ENCODE measurements at regions not wholly inside any gene's neighbourhood (a gene's known extent, or its start where the extent isn't known, plus 50 kb on each side); places are given as distances from the start of the nearest gene placed in this dataset.

- Histone ChIP-seq H3K27ac (ENCODE audit: low read length) (no peak overlapping the region), H3K9ac (ENCODE audit: low read length in 2 of 2) (no peak overlapping the region), H3K4me1 (ENCODE audit: control insufficient read depth, insufficient read depth, low read length) (peaks cover 11% of the 10 kb centered on the region), H3K4me3 (ENCODE audit: low read length in 2 of 2) (peak overlapping the region in 1 of 2 donors; percentile 3), H3K27me3 (ENCODE audit: control insufficient read depth in 1 of 2, insufficient read depth in 2 of 2, low read length in 2 of 2) (no peaks in the 10 kb centered on the region), H3K36me3 (ENCODE audit: control insufficient read depth in 2 of 2, insufficient read depth in 2 of 2, low read length in 2 of 2) (no peaks in the 10 kb centered on the region), H3K9me3 (ENCODE audit: control insufficient read depth in 2 of 2, low read length in 2 of 2) (no peaks in the 10 kb centered on the region)
Measured at GRCh38 chr10:10821926-10822325, 195.7 kb upstream of the CELF2 start.

- Histone ChIP-seq H3K9me3 (ENCODE audit: control insufficient read depth in 2 of 2, low read length in 2 of 2) (no peaks in the 10 kb centered on the region), H3K4me1 (ENCODE audit: control insufficient read depth, insufficient read depth, low read length) (peaks cover 11% of the 10 kb centered on the region), H3K4me3 (ENCODE audit: low read length in 2 of 2) (peak overlapping the region; percentile 2 to 47), H3K36me3 (ENCODE audit: control insufficient read depth in 2 of 2, insufficient read depth in 2 of 2, low read length in 2 of 2) (no peaks in the 10 kb centered on the region), H3K27me3 (ENCODE audit: control insufficient read depth in 1 of 2, insufficient read depth in 2 of 2, low read length in 2 of 2) (no peaks in the 10 kb centered on the region), H3K27ac (ENCODE audit: low read length) (peak overlapping the region; percentile 58), H3K9ac (ENCODE audit: low read length in 2 of 2) (no peak overlapping the region)
Measured at GRCh38 chr10:10824591-10825148, 193.0 kb upstream of the CELF2 start.

GRCh38 chr10:10826125-10826524 lies 191.5 kb upstream of the CELF2 start:
- Histone ChIP-seq H3K9ac (ENCODE audit: low read length in 2 of 2) (no peak overlapping the region), H3K36me3 (ENCODE audit: control insufficient read depth in 2 of 2, insufficient read depth in 2 of 2, low read length in 2 of 2) (no peaks in the 10 kb centered on the region), H3K27me3 (ENCODE audit: control insufficient read depth in 1 of 2, insufficient read depth in 2 of 2, low read length in 2 of 2) (no peaks in the 10 kb centered on the region), H3K9me3 (ENCODE audit: control insufficient read depth in 2 of 2, low read length in 2 of 2) (no peaks in the 10 kb centered on the region), H3K27ac (ENCODE audit: low read length) (no peak overlapping the region), H3K4me1 (ENCODE audit: control insufficient read depth, insufficient read depth, low read length) (peaks cover 11% of the 10 kb centered on the region), H3K4me3 (ENCODE audit: low read length in 2 of 2) (no peak overlapping the region)

GRCh38 chr10:10828623-10829022 lies 189.0 kb upstream of the CELF2 start:
- no peak overlapping the region for H3K9ac ChIP-seq (ENCODE audit: low read length in 2 of 2)
- no peaks in the 10 kb centered on the region for H3K27me3 ChIP-seq (ENCODE audit: control insufficient read depth in 1 of 2, insufficient read depth in 2 of 2, low read length in 2 of 2)
- no peak overlapping the region for H3K4me3 ChIP-seq (ENCODE audit: low read length in 2 of 2)
- no peak overlapping the region for H3K27ac ChIP-seq (ENCODE audit: low read length)
- H3K9me3 ChIP-seq (ENCODE audit: control insufficient read depth in 2 of 2, low read length in 2 of 2): no peaks in the 10 kb centered on the region
- peaks cover 2% of the 10 kb centered on the region for H3K4me1 ChIP-seq (ENCODE audit: control insufficient read depth, insufficient read depth, low read length)
- H3K36me3 ChIP-seq (ENCODE audit: control insufficient read depth in 2 of 2, insufficient read depth in 2 of 2, low read length in 2 of 2): no peaks in the 10 kb centered on the region

- H3K9ac ChIP-seq (ENCODE audit: low read length in 2 of 2): no peak overlapping the region
- H3K9me3 ChIP-seq (ENCODE audit: control insufficient read depth in 2 of 2, low read length in 2 of 2): no peaks in the 10 kb centered on the region
- H3K36me3 ChIP-seq (ENCODE audit: control insufficient read depth in 2 of 2, insufficient read depth in 2 of 2, low read length in 2 of 2): no peaks in the 10 kb centered on the region
- no peak overlapping the region for H3K27ac ChIP-seq (ENCODE audit: low read length)
- no peaks in the 10 kb centered on the region for H3K27me3 ChIP-seq (ENCODE audit: control insufficient read depth in 1 of 2, insufficient read depth in 2 of 2, low read length in 2 of 2)
- peaks cover 2% of the 10 kb centered on the region for H3K4me1 ChIP-seq (ENCODE audit: control insufficient read depth, insufficient read depth, low read length)
- no peak overlapping the region for H3K4me3 ChIP-seq (ENCODE audit: low read length in 2 of 2)
Measured at GRCh38 chr10:10829576-10829975, 188.1 kb upstream of the CELF2 start.

GRCh38 chr10:10830293-10830986 lies 187.2 kb upstream of the CELF2 start:
- no peaks in the 10 kb centered on the region for H3K27me3 ChIP-seq (ENCODE audit: control insufficient read depth in 1 of 2, insufficient read depth in 2 of 2, low read length in 2 of 2)
- peak overlapping the region; percentile 32 for H3K27ac ChIP-seq (ENCODE audit: low read length)
- no peaks in the 10 kb centered on the region for H3K36me3 ChIP-seq (ENCODE audit: control insufficient read depth in 2 of 2, insufficient read depth in 2 of 2, low read length in 2 of 2)
- H3K9ac ChIP-seq (ENCODE audit: low read length in 2 of 2): peak overlapping the region in 1 of 2 donors; percentile 1
- H3K4me3 ChIP-seq (ENCODE audit: low read length in 2 of 2): peak overlapping the region in 1 of 2 donors; percentile 17
- H3K9me3 ChIP-seq (ENCODE audit: control insufficient read depth in 2 of 2, low read length in 2 of 2): no peaks in the 10 kb centered on the region
- peaks cover 2% of the 10 kb centered on the region for H3K4me1 ChIP-seq (ENCODE audit: control insufficient read depth, insufficient read depth, low read length)

- peak overlapping the region in 1 of 2 donors; percentile 17 for H3K4me3 ChIP-seq (ENCODE audit: low read length in 2 of 2)
- no peaks in the 10 kb centered on the region for H3K4me1 ChIP-seq (ENCODE audit: control insufficient read depth, insufficient read depth, low read length)
- H3K9ac ChIP-seq (ENCODE audit: low read length in 2 of 2): no peak overlapping the region
- H3K9me3 ChIP-seq (ENCODE audit: control insufficient read depth in 2 of 2, low read length in 2 of 2): no peaks in the 10 kb centered on the region
- H3K36me3 ChIP-seq (ENCODE audit: control insufficient read depth in 2 of 2, insufficient read depth in 2 of 2, low read length in 2 of 2): no peaks in the 10 kb centered on the region
- no peaks in the 10 kb centered on the region for H3K27me3 ChIP-seq (ENCODE audit: control insufficient read depth in 1 of 2, insufficient read depth in 2 of 2, low read length in 2 of 2)
- H3K27ac ChIP-seq (ENCODE audit: low read length): peak overlapping the region; percentile 32
Measured at GRCh38 chr10:10831085-10831484, 186.6 kb upstream of the CELF2 start.

- H3K36me3 ChIP-seq (ENCODE audit: control insufficient read depth in 2 of 2, insufficient read depth in 2 of 2, low read length in 2 of 2): no peaks in the 10 kb centered on the region
Measured at GRCh38 chr10:10833955-10834354, 183.7 kb upstream of the CELF2 start.

GRCh38 chr10:10844251-10844650 lies 173.4 kb upstream of the CELF2 start:
- Histone ChIP-seq H3K9ac (ENCODE audit: low read length in 2 of 2) (no peak overlapping the region), H3K27me3 (ENCODE audit: control insufficient read depth in 1 of 2, insufficient read depth in 2 of 2, low read length in 2 of 2) (no peaks in the 10 kb centered on the region), H3K4me3 (ENCODE audit: low read length in 2 of 2) (no peak overlapping the region), H3K4me1 (ENCODE audit: control insufficient read depth, insufficient read depth, low read length) (no peaks in the 10 kb centered on the region), H3K27ac (ENCODE audit: low read length) (no peak overlapping the region), H3K36me3 (ENCODE audit: control insufficient read depth in 2 of 2, insufficient read depth in 2 of 2, low read length in 2 of 2) (no peaks in the 10 kb centered on the region), H3K9me3 (ENCODE audit: control insufficient read depth in 2 of 2, low read length in 2 of 2) (peaks cover 0 to 6% of the 10 kb centered on the region in 2 donors)

More at GRCh38 chr10:10833955-10834354, 183.7 kb upstream of the CELF2 start:
- no peaks in the 10 kb centered on the region for H3K4me1 ChIP-seq (ENCODE audit: control insufficient read depth, insufficient read depth, low read length)
- H3K4me3 ChIP-seq (ENCODE audit: low read length in 2 of 2): no peak overlapping the region
- H3K9me3 ChIP-seq (ENCODE audit: control insufficient read depth in 2 of 2, low read length in 2 of 2): no peaks in the 10 kb centered on the region
- H3K9ac ChIP-seq (ENCODE audit: low read length in 2 of 2): no peak overlapping the region
- no peak overlapping the region for H3K27ac ChIP-seq (ENCODE audit: low read length)
- no peaks in the 10 kb centered on the region for H3K27me3 ChIP-seq (ENCODE audit: control insufficient read depth in 1 of 2, insufficient read depth in 2 of 2, low read length in 2 of 2)

- Histone ChIP-seq H3K27ac (ENCODE audit: low read length) (no peak overlapping the region), H3K9ac (ENCODE audit: low read length in 2 of 2) (no peak overlapping the region), H3K27me3 (ENCODE audit: control insufficient read depth in 1 of 2, insufficient read depth in 2 of 2, low read length in 2 of 2) (no peaks in the 10 kb centered on the region)
Measured at GRCh38 chr10:10845185-10845584, 172.5 kb upstream of the CELF2 start.

GRCh38 chr10:10845826-10846503 lies 171.7 kb upstream of the CELF2 start:
- peak overlapping the region in 1 of 2 donors; percentile 14 for H3K9ac ChIP-seq (ENCODE audit: low read length in 2 of 2)
- H3K27ac ChIP-seq (ENCODE audit: low read length): no peak overlapping the region
- no peaks in the 10 kb centered on the region for H3K9me3 ChIP-seq (ENCODE audit: control insufficient read depth in 2 of 2, low read length in 2 of 2)
- H3K27me3 ChIP-seq (ENCODE audit: control insufficient read depth in 1 of 2, insufficient read depth in 2 of 2, low read length in 2 of 2): no peaks in the 10 kb centered on the region
- no peak overlapping the region for H3K4me3 ChIP-seq (ENCODE audit: low read length in 2 of 2)
- no peaks in the 10 kb centered on the region for H3K4me1 ChIP-seq (ENCODE audit: control insufficient read depth, insufficient read depth, low read length)
- H3K36me3 ChIP-seq (ENCODE audit: control insufficient read depth in 2 of 2, insufficient read depth in 2 of 2, low read length in 2 of 2): no peaks in the 10 kb centered on the region

More at GRCh38 chr10:10845185-10845584, 172.5 kb upstream of the CELF2 start:
- Histone ChIP-seq H3K36me3 (ENCODE audit: control insufficient read depth in 2 of 2, insufficient read depth in 2 of 2, low read length in 2 of 2) (no peaks in the 10 kb centered on the region), H3K4me3 (ENCODE audit: low read length in 2 of 2) (no peak overlapping the region), H3K4me1 (ENCODE audit: control insufficient read depth, insufficient read depth, low read length) (no peaks in the 10 kb centered on the region), H3K9me3 (ENCODE audit: control insufficient read depth in 2 of 2, low read length in 2 of 2) (no peaks in the 10 kb centered on the region)
